Peyer's patch (tissue), 4 donors: ENCODE measurements at regions not wholly inside any gene's neighbourhood (a gene's known extent, or its start where the extent isn't known, plus 50 kb on each side); places are given as distances from the start of the nearest gene placed in this dataset.
A peak's percentile ranks its signal among the peaks of the same experiment; 100 is the strongest.

Experiments used
- DNase-seq, 3 donors: peaks; one replicate each; pipeline ENCODE4 v3.0.0-alpha.2; 2017 to 2019
- H3K27ac ChIP-seq, 4 donors: fragments of 200-600 bp; sonication (generic); one replicate each; pipeline ENCODE4 v1.5.1; 2016 to 2019
- H3K27me3 ChIP-seq, 2 donors: fragments of 200-600 bp; sonication (generic); one replicate each; pipeline ENCODE4 v1.5.1; 2019
- H3K36me3 ChIP-seq, 3 donors: fragments of 200-600 bp; sonication (generic); one replicate each; pipeline ENCODE4 v1.5.1; 2016 to 2019
- H3K4me1 ChIP-seq, 4 donors: fragments of 200-600 bp; sonication (generic); one replicate each; pipeline ENCODE4 v1.5.1; 2016 to 2019
- H3K4me3 ChIP-seq, 4 donors: fragments of 200-600 bp; sonication (generic); 1 replicate in 3 of 4; 2 replicates in 1 of 4; pipeline ENCODE4 v1.5.1; 2016 to 2019; ENCODE audit warnings: mild to moderate bottlenecking in 1 of 4
- H3K9me3 ChIP-seq, 4 donors: fragments of 200-600 bp; sonication (generic); one replicate each; pipeline ENCODE4 v1.5.1; 2016 to 2019; ENCODE audit warnings: mild to moderate bottlenecking in 1 of 4
- POLR2A ChIP-seq, 2 donors: fragments of 450-650 bp; IDR thresholded peaks; one replicate each; pipeline ENCODE4 v1.5.1; 2017; ENCODE audit warnings: antibody characterized with exemption in 2 of 2, mild to moderate bottlenecking in 2 of 2, moderate library complexity in 2 of 2
- TF ChIP-seq, protein P1 (sequence below), 6 experiments: fragments of 450-650 bp in 4 of 6; fragments of 200-600 bp in 2 of 6; sonication (generic) in 1 of 6; IDR thresholded peaks; one replicate each; pipeline ENCODE4 v1.5.1; 2017 to 2019; ENCODE audit warnings: antibody characterized with exemption in 6 of 6, mild to moderate bottlenecking in 3 of 6, moderate library complexity in 1 of 6

DNA sequence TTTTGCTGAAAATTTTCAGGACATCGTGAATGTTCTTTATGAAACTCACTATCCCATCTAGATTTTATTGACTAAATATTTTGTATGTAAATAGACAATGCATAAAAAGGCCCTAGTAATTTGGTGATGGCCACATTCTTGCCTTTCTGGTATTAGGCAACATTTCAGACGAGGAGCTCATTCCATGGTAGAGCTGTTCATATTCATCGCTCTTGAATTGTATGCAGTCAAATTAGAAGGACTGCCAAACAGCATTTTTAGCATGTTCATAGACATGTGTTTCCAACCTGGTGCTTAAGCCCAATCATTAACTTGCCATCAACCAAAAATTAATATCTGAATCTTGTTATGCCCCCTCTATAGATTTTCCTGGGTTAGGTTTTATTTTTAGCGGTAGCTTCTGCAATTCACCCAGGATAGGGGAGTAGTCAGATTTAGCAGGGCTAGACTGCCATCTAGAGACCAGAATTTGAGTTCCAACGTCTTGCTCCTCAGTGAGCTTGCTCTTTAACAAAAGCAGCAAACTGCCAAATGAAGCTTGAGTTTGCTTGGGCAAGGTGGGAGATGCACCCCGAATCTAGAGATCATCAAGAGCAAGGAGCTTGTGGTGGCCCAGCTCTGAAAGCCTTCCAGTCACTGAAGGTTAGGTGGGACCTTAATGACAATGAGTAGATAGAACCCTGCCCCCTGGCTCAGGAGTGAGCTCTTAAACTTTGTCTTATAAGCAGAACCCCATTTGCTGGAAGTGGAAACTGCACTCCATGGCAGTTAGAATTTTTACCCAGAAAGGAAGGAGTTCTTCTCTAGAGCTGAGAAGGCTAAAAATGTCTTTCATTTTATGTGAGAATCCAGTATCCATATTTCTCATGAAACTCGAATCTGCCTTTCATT, 456.2 kb downstream of the RASEF start:
- Histone ChIP-seq H3K27ac (no peak overlapping the region), H3K27me3 (no peaks in the 10 kb centered on the region), H3K36me3 (no peaks in the 10 kb centered on the region), H3K9me3 (no peaks in the 10 kb centered on the region), H3K4me1 (no peaks in the 10 kb centered on the region), H3K4me3 (no peak overlapping the region)
- no peak for TF ChIP-seq POLR2A (IDR thresholded peaks at IDR 0.05)
- TF ChIP-seq, protein P1, sequence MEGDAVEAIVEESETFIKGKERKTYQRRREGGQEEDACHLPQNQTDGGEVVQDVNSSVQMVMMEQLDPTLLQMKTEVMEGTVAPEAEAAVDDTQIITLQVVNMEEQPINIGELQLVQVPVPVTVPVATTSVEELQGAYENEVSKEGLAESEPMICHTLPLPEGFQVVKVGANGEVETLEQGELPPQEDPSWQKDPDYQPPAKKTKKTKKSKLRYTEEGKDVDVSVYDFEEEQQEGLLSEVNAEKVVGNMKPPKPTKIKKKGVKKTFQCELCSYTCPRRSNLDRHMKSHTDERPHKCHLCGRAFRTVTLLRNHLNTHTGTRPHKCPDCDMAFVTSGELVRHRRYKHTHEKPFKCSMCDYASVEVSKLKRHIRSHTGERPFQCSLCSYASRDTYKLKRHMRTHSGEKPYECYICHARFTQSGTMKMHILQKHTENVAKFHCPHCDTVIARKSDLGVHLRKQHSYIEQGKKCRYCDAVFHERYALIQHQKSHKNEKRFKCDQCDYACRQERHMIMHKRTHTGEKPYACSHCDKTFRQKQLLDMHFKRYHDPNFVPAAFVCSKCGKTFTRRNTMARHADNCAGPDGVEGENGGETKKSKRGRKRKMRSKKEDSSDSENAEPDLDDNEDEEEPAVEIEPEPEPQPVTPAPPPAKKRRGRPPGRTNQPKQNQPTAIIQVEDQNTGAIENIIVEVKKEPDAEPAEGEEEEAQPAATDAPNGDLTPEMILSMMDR (IDR thresholded peaks at IDR 0.05) = peak in 4 of 6 experiments; percentile 35 to 70 (median 65)
- peak in 1 of 3 donors; percentile 52 for DNase-seq

DNA sequence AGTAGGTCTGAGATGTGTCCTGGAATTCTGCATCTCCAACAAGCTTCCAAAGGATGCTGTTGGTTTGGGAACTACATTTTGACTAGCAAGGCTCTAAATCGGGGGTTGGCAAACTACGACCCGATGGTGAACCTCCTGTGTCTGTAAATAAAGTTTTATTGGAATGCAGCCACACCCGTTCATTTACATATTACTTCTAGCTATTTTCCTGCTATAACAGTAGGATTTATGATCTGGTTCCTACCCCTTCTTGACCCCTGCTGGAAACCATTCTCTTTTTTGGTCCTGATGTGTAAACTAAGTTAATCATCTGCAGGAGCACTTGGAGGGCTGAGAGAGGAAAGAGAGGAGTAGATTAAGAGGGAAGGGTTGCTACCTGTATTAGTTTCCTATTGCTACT, 454.5 kb downstream of the RASEF start:
- no peaks in the 10 kb centered on the region for H3K27me3 ChIP-seq
- no peak overlapping the region for H3K27ac ChIP-seq
- TF ChIP-seq, protein P1 (IDR thresholded peaks at IDR 0.05) = no peak
- no peak for TF ChIP-seq POLR2A (IDR thresholded peaks at IDR 0.05)
- H3K4me1 ChIP-seq = no peaks in the 10 kb centered on the region
- no peak for DNase-seq
- H3K4me3 ChIP-seq = no peak overlapping the region
- no peaks in the 10 kb centered on the region for H3K9me3 ChIP-seq
- no peaks in the 10 kb centered on the region for H3K36me3 ChIP-seq

DNA sequence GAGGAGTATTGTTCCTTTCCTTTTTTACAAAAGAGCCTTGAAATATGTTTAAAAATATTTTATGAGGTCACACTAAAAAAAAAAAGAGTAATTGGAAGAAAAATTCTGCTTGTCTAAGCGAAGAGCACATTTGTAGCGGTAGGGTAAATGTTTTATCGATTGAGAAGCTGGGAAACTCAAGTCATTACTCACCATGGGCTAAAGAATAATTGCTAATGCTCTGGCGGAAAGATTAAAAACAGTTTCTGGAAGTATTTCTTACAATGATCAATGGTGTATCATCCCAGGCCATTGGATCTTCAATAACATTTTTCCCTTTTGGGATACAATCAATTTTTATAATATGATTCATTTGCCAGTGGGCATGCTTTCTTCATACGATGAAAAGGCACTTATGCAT, 450.0 kb downstream of the RASEF start:
- H3K4me3 ChIP-seq = no peak overlapping the region
- DNase-seq = no peak

DNA sequence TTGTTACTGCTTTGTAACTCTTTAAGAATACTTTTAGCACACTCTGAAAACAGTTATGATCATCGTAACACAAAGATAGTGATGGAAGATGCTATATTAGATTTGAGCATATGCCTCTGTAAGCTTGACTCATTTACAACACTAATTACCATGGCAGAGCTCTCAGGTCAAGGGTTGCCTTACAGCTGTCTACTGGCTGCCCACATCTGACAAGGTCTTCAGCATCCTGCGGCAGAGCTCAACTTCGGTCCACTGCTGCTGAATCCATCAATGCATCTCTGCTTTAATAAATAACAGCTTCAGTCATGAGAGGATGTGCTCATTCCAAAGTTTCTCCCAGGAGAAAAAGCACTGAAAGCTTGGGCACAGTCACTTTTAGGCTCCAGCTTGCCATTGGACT, 449.4 kb downstream of the RASEF start:
- Histone ChIP-seq H3K4me3 (no peak overlapping the region), H3K36me3 (no peaks in the 10 kb centered on the region), H3K4me1 (no peaks in the 10 kb centered on the region), H3K27ac (no peak overlapping the region), H3K27me3 (no peaks in the 10 kb centered on the region), H3K9me3 (no peaks in the 10 kb centered on the region)
- no peak for DNase-seq
- TF ChIP-seq, protein P1 (IDR thresholded peaks at IDR 0.05) = no peak

More for the DNA sequence above, 450.0 kb downstream of the RASEF start:
- Histone ChIP-seq H3K27me3 (no peaks in the 10 kb centered on the region), H3K36me3 (no peaks in the 10 kb centered on the region), H3K9me3 (no peaks in the 10 kb centered on the region), H3K27ac (no peak overlapping the region), H3K4me1 (no peaks in the 10 kb centered on the region)
- TF ChIP-seq, protein P1 (IDR thresholded peaks at IDR 0.05) = no peak
- TF ChIP-seq POLR2A (IDR thresholded peaks at IDR 0.05) = no peak

DNA sequence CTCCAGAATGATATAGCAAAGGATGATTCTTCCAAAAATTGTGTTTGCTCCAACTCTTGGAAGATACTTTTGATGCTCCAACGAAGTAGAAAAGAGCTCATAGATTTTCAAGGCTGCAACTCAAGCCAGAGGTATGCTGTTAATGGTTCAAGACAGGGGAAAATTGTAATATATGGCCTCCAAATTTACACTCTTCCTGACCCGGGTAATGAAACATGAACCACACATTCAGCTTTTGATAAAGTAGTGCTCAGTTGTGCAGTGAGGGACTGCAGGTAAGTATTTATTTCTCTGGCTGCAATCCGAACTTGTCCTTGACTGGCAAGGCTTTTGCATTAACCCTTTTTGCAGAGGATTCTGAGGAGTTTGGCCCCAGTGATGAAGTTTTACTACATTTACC, 446.4 kb downstream of the RASEF start:
- Histone ChIP-seq H3K27ac (no peak overlapping the region), H3K36me3 (no peaks in the 10 kb centered on the region), H3K4me3 (no peak overlapping the region), H3K27me3 (no peaks in the 10 kb centered on the region), H3K4me1 (no peaks in the 10 kb centered on the region), H3K9me3 (no peaks in the 10 kb centered on the region)
- no peak for DNase-seq
- TF ChIP-seq POLR2A (IDR thresholded peaks at IDR 0.05) = no peak
- TF ChIP-seq, protein P1 (IDR thresholded peaks at IDR 0.05) = no peak
